ENCODE measurements at regions not wholly inside any gene's neighbourhood (a gene's known extent, or its start where the extent isn't known, plus 50 kb on each side); places are given as distances from the start of the nearest gene placed in this dataset.

DNA sequence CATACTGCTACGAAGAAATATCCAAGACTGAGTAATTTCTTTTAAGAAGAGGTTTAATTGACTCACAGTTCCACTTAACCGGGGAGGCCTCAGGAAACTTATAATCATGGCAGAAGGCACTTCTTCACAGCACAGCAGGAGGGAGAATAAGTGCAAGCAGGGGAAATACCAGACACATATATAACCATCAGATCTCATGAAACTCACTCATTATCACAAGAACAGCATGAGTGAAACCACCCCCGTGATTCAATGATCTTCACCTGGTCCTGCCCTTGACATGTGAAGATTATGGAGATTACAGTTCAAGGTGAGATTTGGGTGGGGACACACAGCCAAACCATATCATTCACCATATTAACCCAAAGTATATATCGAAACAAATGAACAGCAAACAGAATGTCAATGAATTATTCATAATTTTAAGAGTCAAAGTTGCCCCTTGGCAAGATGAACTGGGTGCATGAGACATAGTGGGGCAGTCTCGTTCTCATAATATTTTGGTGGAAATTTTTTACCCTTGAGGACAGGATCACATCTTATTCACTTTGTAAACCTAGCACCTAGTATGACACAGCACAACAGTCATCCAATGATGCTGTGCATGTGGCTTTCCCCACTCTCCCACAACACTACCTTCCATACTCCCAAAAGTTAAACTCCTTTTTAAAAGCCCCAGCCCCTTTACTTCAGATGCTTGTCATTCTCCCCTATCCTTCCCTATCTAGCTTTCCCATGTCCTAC lies 425.3 kb downstream of the ZEB2 start:
- no peak for DNase-seq
- H3K36me3 ChIP-seq (ENCODE audit: control insufficient read depth, insufficient read depth, low read length) = no peaks in the 10 kb centered on the region
- no peak overlapping the region for H3K27ac ChIP-seq (ENCODE audit: insufficient read depth, low read length, poor library complexity, severe bottlenecking)
- no peaks in the 10 kb centered on the region for H3K27me3 ChIP-seq (replicated peaks; ENCODE audit: control insufficient read depth, insufficient read depth, low read length, poor library complexity, severe bottlenecking)
- H3K4me3 ChIP-seq (ENCODE audit: insufficient read depth, low read depth, low read length, poor library complexity, severe bottlenecking) = no peak overlapping the region
- H3K9me3 ChIP-seq (ENCODE audit: control insufficient read depth, low read length) = no peaks in the 10 kb centered on the region
- no peaks in the 10 kb centered on the region for H3K4me1 ChIP-seq (ENCODE audit: control insufficient read depth, insufficient read depth, low read length, poor library complexity, severe bottlenecking)

DNA sequence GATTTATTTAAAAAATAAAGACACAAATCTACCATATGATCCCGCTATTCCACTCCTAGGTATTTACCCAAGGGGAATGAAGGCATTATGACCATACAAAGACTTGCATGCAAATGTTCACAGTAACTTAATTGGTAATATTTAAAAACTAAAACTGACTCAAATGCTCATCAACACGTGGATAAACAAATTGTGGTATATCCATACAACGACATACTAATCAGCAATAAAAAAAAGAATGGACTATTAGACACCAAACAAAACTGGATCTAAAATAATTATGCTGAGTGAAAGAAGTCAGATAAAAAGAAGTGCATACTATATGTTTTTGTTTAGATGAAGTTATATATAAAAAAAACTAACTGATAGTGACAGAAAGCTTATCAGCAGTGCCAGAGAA lies 428.3 kb downstream of the ZEB2 start:
- H3K36me3 ChIP-seq (ENCODE audit: control insufficient read depth, insufficient read depth, low read length) = no peaks in the 10 kb centered on the region
- H3K4me3 ChIP-seq (ENCODE audit: insufficient read depth, low read depth, low read length, poor library complexity, severe bottlenecking) = no peak overlapping the region
- no peaks in the 10 kb centered on the region for H3K9me3 ChIP-seq (ENCODE audit: control insufficient read depth, low read length)
- H3K4me1 ChIP-seq (ENCODE audit: control insufficient read depth, insufficient read depth, low read length, poor library complexity, severe bottlenecking) = no peaks in the 10 kb centered on the region
- H3K27ac ChIP-seq (ENCODE audit: insufficient read depth, low read length, poor library complexity, severe bottlenecking) = no peak overlapping the region
- no peak for DNase-seq
- no peaks in the 10 kb centered on the region for H3K27me3 ChIP-seq (replicated peaks; ENCODE audit: control insufficient read depth, insufficient read depth, low read length, poor library complexity, severe bottlenecking)

DNA sequence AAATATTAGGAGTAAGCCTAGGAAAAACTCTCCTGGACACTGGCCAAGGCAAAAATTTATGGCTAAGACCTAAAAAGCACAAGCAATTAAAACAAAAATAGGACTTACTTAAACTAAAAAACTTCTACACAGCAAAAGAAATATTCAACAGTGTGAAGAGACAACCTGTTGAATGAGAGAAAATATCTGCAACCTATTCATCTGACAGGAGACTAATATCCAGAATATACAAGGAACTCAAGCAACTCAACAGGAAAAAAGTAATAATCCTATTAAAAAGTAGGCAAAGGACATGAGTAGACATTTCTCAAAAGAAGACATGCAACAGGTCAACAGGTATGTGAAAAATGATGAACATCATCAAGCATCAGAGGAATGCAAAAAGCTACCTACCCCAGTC lies 431.1 kb downstream of the ZEB2 start:
- Histone ChIP-seq H3K36me3 (ENCODE audit: control insufficient read depth, insufficient read depth, low read length) (no peaks in the 10 kb centered on the region), H3K4me1 (ENCODE audit: control insufficient read depth, insufficient read depth, low read length, poor library complexity, severe bottlenecking) (no peaks in the 10 kb centered on the region), H3K27me3 (replicated peaks; ENCODE audit: control insufficient read depth, insufficient read depth, low read length, poor library complexity, severe bottlenecking) (no peaks in the 10 kb centered on the region), H3K9me3 (ENCODE audit: control insufficient read depth, low read length) (no peaks in the 10 kb centered on the region), H3K27ac (ENCODE audit: insufficient read depth, low read length, poor library complexity, severe bottlenecking) (no peak overlapping the region), H3K4me3 (ENCODE audit: insufficient read depth, low read depth, low read length, poor library complexity, severe bottlenecking) (no peak overlapping the region)
- no peak for DNase-seq

DNA sequence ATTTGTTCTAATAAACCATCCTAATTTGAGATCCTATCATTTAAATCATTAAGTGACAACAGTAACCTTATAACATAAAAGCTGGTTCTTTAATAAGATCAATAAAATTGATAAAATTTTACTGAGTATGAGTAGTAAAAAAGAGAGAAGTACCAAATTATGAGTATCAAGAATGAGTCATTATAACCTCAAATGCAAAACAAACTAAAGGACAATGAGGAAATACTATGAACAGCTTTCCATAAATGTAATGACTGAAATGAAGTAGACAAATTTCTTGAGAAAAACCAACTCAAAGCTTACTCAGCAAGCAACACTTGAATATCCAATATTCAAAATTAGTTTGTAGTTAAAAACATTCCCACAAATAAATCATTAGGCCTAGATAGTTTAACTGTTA lies 433.0 kb downstream of the ZEB2 start:
- H3K27me3 ChIP-seq (replicated peaks; ENCODE audit: control insufficient read depth, insufficient read depth, low read length, poor library complexity, severe bottlenecking) = no peaks in the 10 kb centered on the region
- no peak overlapping the region for H3K27ac ChIP-seq (ENCODE audit: insufficient read depth, low read length, poor library complexity, severe bottlenecking)
- H3K4me3 ChIP-seq (ENCODE audit: insufficient read depth, low read depth, low read length, poor library complexity, severe bottlenecking) = no peak overlapping the region
- no peaks in the 10 kb centered on the region for H3K36me3 ChIP-seq (ENCODE audit: control insufficient read depth, insufficient read depth, low read length)
- DNase-seq = no peak
- H3K9me3 ChIP-seq (ENCODE audit: control insufficient read depth, low read length) = no peaks in the 10 kb centered on the region
- no peaks in the 10 kb centered on the region for H3K4me1 ChIP-seq (ENCODE audit: control insufficient read depth, insufficient read depth, low read length, poor library complexity, severe bottlenecking)

DNA sequence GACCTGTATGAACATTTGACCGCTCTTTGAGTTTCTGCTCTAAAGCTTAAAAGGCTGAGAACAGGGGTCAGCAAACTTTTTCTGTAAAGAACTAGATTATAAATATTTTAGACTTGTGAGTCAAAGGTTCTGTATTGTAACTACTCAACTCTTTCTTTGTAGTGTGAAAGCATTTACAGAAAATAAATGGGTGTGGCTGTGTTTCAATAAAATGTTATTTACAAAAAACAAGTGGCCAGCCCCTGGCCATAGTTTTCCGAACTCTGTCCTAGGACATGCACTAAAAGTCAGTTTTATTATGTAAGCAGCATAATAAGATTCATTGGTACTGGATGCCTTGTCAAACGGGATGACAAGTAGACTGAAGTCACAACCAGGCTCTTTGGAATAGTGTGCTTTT lies 434.9 kb downstream of the ZEB2 start:
- Histone ChIP-seq H3K4me3 (ENCODE audit: insufficient read depth, low read depth, low read length, poor library complexity, severe bottlenecking) (no peak overlapping the region), H3K4me1 (ENCODE audit: control insufficient read depth, insufficient read depth, low read length, poor library complexity, severe bottlenecking) (no peaks in the 10 kb centered on the region), H3K9me3 (ENCODE audit: control insufficient read depth, low read length) (no peaks in the 10 kb centered on the region), H3K27ac (ENCODE audit: insufficient read depth, low read length, poor library complexity, severe bottlenecking) (no peak overlapping the region), H3K27me3 (replicated peaks; ENCODE audit: control insufficient read depth, insufficient read depth, low read length, poor library complexity, severe bottlenecking) (no peaks in the 10 kb centered on the region), H3K36me3 (ENCODE audit: control insufficient read depth, insufficient read depth, low read length) (no peaks in the 10 kb centered on the region)
- DNase-seq = no peak

DNA sequence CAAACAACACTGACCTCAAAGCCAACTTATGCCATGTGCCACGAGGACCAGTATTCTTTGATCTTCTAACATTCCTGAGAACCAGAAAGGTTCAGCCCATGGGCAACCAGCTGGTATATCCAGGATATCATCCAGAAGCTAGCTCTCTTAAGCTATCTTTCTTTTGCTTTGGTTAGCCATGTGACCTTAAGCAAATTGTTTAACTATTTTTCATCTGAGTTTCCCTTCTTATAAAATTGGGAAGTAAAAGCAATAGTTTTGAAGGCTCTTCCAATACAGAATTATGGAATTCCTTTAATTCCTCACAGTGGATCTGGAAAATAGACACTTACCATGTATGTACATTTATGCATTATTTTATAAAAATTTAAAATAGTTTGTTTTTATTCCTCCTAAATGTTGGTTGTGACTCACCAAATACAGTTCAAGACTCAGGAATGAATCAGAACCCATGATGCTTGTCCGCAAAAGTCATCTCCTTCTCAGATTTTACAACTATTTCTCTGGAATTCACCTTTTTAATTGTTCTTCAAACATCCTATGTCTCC lies 435.7 kb downstream of the ZEB2 start:
- H3K36me3 ChIP-seq (ENCODE audit: control insufficient read depth, insufficient read depth, low read length) = no peaks in the 10 kb centered on the region
- no peak overlapping the region for H3K4me3 ChIP-seq (ENCODE audit: insufficient read depth, low read depth, low read length, poor library complexity, severe bottlenecking)
- no peak overlapping the region for H3K27ac ChIP-seq (ENCODE audit: insufficient read depth, low read length, poor library complexity, severe bottlenecking)
- no peaks in the 10 kb centered on the region for H3K4me1 ChIP-seq (ENCODE audit: control insufficient read depth, insufficient read depth, low read length, poor library complexity, severe bottlenecking)
- DNase-seq = no peak
- H3K27me3 ChIP-seq (replicated peaks; ENCODE audit: control insufficient read depth, insufficient read depth, low read length, poor library complexity, severe bottlenecking) = no peaks in the 10 kb centered on the region
- H3K9me3 ChIP-seq (ENCODE audit: control insufficient read depth, low read length) = no peaks in the 10 kb centered on the region

DNA sequence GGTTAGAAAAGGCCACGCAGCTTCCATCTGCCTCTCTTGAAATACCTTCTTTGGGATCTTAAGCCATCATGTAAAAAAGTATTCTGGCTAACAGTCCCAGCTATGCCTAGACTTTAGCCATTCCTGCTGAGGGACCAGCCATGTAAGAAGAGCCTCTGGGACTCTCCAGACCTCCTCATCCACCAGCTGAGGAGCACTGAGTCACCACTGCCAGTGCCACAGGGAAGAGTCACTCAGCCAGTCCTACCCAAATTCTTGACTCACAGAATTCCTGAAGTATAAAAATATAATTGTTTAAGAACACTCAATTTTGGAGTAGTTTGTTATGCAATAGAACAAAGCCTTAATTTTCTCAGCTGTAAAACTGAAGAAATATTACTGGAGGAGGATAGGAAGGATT lies 436.7 kb downstream of the ZEB2 start:
- Histone ChIP-seq H3K27ac (ENCODE audit: insufficient read depth, low read length, poor library complexity, severe bottlenecking) (no peak overlapping the region), H3K36me3 (ENCODE audit: control insufficient read depth, insufficient read depth, low read length) (no peaks in the 10 kb centered on the region), H3K27me3 (replicated peaks; ENCODE audit: control insufficient read depth, insufficient read depth, low read length, poor library complexity, severe bottlenecking) (no peaks in the 10 kb centered on the region), H3K4me1 (ENCODE audit: control insufficient read depth, insufficient read depth, low read length, poor library complexity, severe bottlenecking) (no peaks in the 10 kb centered on the region), H3K4me3 (ENCODE audit: insufficient read depth, low read depth, low read length, poor library complexity, severe bottlenecking) (no peak overlapping the region), H3K9me3 (ENCODE audit: control insufficient read depth, low read length) (no peaks in the 10 kb centered on the region)
- DNase-seq = no peak

DNA sequence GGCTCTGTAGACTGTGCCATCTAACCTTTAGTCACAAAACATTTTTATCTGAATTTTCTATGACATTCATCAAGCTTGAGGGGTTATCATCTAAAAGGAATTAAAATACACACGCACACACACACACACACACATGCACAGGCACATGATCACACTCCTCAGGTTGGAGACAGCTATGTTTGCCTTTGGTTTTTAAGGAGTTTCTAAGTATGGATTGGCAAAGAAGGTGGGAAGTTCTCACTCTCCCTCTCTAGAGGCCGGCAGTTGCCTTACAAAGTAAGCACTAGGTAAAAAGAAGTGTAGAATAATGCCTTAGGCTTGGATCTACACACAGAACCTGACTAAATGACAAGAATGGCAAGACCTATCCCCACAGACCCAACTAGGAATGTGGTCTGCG lies 437.1 kb downstream of the ZEB2 start:
- Histone ChIP-seq H3K4me1 (ENCODE audit: control insufficient read depth, insufficient read depth, low read length, poor library complexity, severe bottlenecking) (no peaks in the 10 kb centered on the region), H3K27ac (ENCODE audit: insufficient read depth, low read length, poor library complexity, severe bottlenecking) (no peak overlapping the region), H3K27me3 (replicated peaks; ENCODE audit: control insufficient read depth, insufficient read depth, low read length, poor library complexity, severe bottlenecking) (no peaks in the 10 kb centered on the region), H3K36me3 (ENCODE audit: control insufficient read depth, insufficient read depth, low read length) (no peaks in the 10 kb centered on the region), H3K9me3 (ENCODE audit: control insufficient read depth, low read length) (no peaks in the 10 kb centered on the region), H3K4me3 (ENCODE audit: insufficient read depth, low read depth, low read length, poor library complexity, severe bottlenecking) (no peak overlapping the region)
- no peak for DNase-seq

DNA sequence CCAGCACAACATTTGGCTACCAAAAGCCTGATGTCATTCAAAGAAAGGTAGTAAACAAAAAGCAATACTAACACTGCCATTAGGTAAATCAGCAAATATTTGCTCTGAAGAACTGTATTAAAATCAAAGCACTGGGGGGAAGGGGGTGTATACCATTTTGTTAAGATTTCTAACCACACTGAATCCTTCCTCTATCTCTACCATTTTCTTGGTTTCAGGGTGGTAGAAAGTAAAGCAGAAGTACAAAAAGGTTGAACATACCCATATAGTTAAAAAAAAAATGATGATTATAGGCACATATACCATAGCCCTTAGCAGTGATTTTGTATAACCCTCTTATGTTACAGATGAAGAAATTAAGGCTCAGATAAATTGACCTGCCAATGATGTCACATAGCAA lies 437.6 kb downstream of the ZEB2 start:
- no peaks in the 10 kb centered on the region for H3K4me1 ChIP-seq (ENCODE audit: control insufficient read depth, insufficient read depth, low read length, poor library complexity, severe bottlenecking)

DNA sequence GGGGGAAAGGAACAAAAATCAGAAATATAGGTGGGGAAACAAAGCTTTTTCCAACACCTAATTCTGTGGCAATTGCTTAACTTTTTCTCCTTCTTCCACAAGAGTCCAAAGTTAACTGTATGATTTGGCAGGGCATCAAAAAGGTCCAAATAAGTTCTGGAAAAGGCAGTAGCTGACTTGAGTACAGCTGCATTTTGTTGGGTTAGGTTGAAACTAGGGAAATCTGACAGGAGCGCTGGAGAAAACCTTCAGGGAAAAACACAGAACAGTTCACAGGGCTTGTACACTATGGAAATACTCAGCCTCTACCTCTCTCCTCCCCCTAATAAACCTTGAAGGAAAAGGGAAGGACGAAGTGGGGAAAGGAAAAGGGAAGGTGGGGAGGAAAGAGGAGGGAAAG lies 438.6 kb downstream of the ZEB2 start:
- H3K27ac ChIP-seq (ENCODE audit: insufficient read depth, low read length, poor library complexity, severe bottlenecking) = no peak overlapping the region
- no peak for DNase-seq
- no peak overlapping the region for H3K4me3 ChIP-seq (ENCODE audit: insufficient read depth, low read depth, low read length, poor library complexity, severe bottlenecking)
- H3K27me3 ChIP-seq (replicated peaks; ENCODE audit: control insufficient read depth, insufficient read depth, low read length, poor library complexity, severe bottlenecking) = no peaks in the 10 kb centered on the region
- H3K9me3 ChIP-seq (ENCODE audit: control insufficient read depth, low read length) = no peaks in the 10 kb centered on the region
- no peaks in the 10 kb centered on the region for H3K4me1 ChIP-seq (ENCODE audit: control insufficient read depth, insufficient read depth, low read length, poor library complexity, severe bottlenecking)
- H3K36me3 ChIP-seq (ENCODE audit: control insufficient read depth, insufficient read depth, low read length) = no peaks in the 10 kb centered on the region

More for the DNA sequence above, 437.6 kb downstream of the ZEB2 start:
- no peaks in the 10 kb centered on the region for H3K27me3 ChIP-seq (replicated peaks; ENCODE audit: control insufficient read depth, insufficient read depth, low read length, poor library complexity, severe bottlenecking)
- no peak overlapping the region for H3K4me3 ChIP-seq (ENCODE audit: insufficient read depth, low read depth, low read length, poor library complexity, severe bottlenecking)
- no peak for DNase-seq
- no peaks in the 10 kb centered on the region for H3K9me3 ChIP-seq (ENCODE audit: control insufficient read depth, low read length)
- no peaks in the 10 kb centered on the region for H3K36me3 ChIP-seq (ENCODE audit: control insufficient read depth, insufficient read depth, low read length)
- H3K27ac ChIP-seq (ENCODE audit: insufficient read depth, low read length, poor library complexity, severe bottlenecking) = no peak overlapping the region
